Stomach (tissue), 4 donors: ENCODE measurements at regions not wholly inside any gene's neighbourhood (a gene's known extent, or its start where the extent isn't known, plus 50 kb on each side); places are given as distances from the start of the nearest gene placed in this dataset.

Experiments
- CTCF ChIP-seq, 7 experiments: fragments of 450-650 bp in 4 of 7; fragments of 200-600 bp in 3 of 7; sonication (generic) in 3 of 7; IDR thresholded peaks; one replicate each; pipeline ENCODE4 v1.5.1; 2016 to 2019; ENCODE audit warnings: antibody characterized with exemption in 7 of 7, control low read depth in 2 of 7, mild to moderate bottlenecking in 1 of 7
- EP300 ChIP-seq: sonication (generic); formaldehyde crosslinking; IDR thresholded peaks from one replicate; pipeline ENCODE4 v1.6.1; 2017; ENCODE audit warnings: antibody characterized with exemption
- POLR2AphosphoS5 ChIP-seq, 3 donors: sonication (generic); formaldehyde crosslinking; IDR thresholded peaks; one replicate each; pipeline ENCODE4 v1.6.1; 2016; ENCODE audit warnings: antibody characterized with exemption in 3 of 3

GRCh38 chr1:182263706-182264105 is 127.9 kb downstream of the GLUL start:
- no peak for TF ChIP-seq CTCF (IDR thresholded peaks at IDR 0.05)
- no peak for TF ChIP-seq POLR2AphosphoS5 (IDR thresholded peaks at IDR 0.05)
- no peak for TF ChIP-seq EP300
